ENCODE measurements at regions not wholly inside any gene's neighbourhood (a gene's known extent, or its start where the extent isn't known, plus 50 kb on each side); places are given as distances from the start of the nearest gene placed in this dataset.
"Not testable (repeated sequence)": the region's sequence is repeated elsewhere in the genome, so short reads cannot be mapped to it uniquely, and the experiment has no call there.

GRCh38 chr1:25171013-25171412 is 61.3 kb downstream of the SYF2 start:
- not testable (repeated sequence) for H3K9ac ChIP-seq (ENCODE audit: low read length); H3K79me2 ChIP-seq (ENCODE audit: low read length); H3K36me3 ChIP-seq (replicated peaks; ENCODE audit: insufficient read depth, low read length); H4K20me1 ChIP-seq (ENCODE audit: insufficient read depth, low read length); H2AFZ ChIP-seq (ENCODE audit: low read length); H3K27me3 ChIP-seq (replicated peaks; ENCODE audit: insufficient read depth, low read length); H3F3A ChIP-seq (ENCODE audit: insufficient read depth, low read length); H3K27ac ChIP-seq (ENCODE audit: low read length); H3K9me2 ChIP-seq (replicated peaks; ENCODE audit: insufficient read depth, low read length); DNase-seq; H3K4me1 ChIP-seq (ENCODE audit: low read length); H3K9me3 ChIP-seq (replicated peaks; ENCODE audit: insufficient read depth, low read length); H3K4me2 ChIP-seq (ENCODE audit: low read depth, low read length); H3K4me3 ChIP-seq (ENCODE audit: low read length)

- no peak overlapping the region for H3K27ac ChIP-seq (ENCODE audit: low read length)
- no peaks in the 10 kb centered on the region for H3K4me1 ChIP-seq (ENCODE audit: low read length)
- H4K20me1 ChIP-seq (ENCODE audit: insufficient read depth, low read length): no peaks in the 10 kb centered on the region
- H3K36me3 ChIP-seq (replicated peaks; ENCODE audit: insufficient read depth, low read length): no peaks in the 10 kb centered on the region
- no peaks in the 10 kb centered on the region for H3K27me3 ChIP-seq (replicated peaks; ENCODE audit: insufficient read depth, low read length)
- TF ChIP-seq CTCF (IDR thresholded peaks at IDR 0.05; ENCODE audit: low read length): no peak
- TF ChIP-seq EZH2 (optimal IDR thresholded peaks at IDR 0.05; ENCODE audit: low read depth, low read length): no peak
- no peak for TF ChIP-seq EZH2phosphoT487 (IDR thresholded peaks at IDR 0.05; ENCODE audit: low read length)
- no peak overlapping the region for H2AFZ ChIP-seq (ENCODE audit: low read length)
- no peaks in the 10 kb centered on the region for H3K9me2 ChIP-seq (replicated peaks; ENCODE audit: insufficient read depth, low read length)
- DNase-seq: no peak
- no peaks in the 10 kb centered on the region for H3K9me3 ChIP-seq (replicated peaks; ENCODE audit: insufficient read depth, low read length)
- no peak overlapping the region for H3K9ac ChIP-seq (ENCODE audit: low read length)
- H3F3A ChIP-seq (ENCODE audit: insufficient read depth, low read length): no peaks in the 10 kb centered on the region
- H3K4me3 ChIP-seq (ENCODE audit: low read length): no peak overlapping the region
- H3K79me2 ChIP-seq (ENCODE audit: low read length): no peaks in the 10 kb centered on the region
- no peak overlapping the region for H3K4me2 ChIP-seq (ENCODE audit: low read depth, low read length)
Measured at GRCh38 chr1:25170439-25170838, 61.9 kb downstream of the SYF2 start.

- Histone ChIP-seq H4K20me1 (ENCODE audit: insufficient read depth, low read length) (no peaks in the 10 kb centered on the region), H3K27ac (ENCODE audit: low read length) (no peak overlapping the region), H3K4me1 (ENCODE audit: low read length) (no peaks in the 10 kb centered on the region), H3F3A (ENCODE audit: insufficient read depth, low read length) (no peaks in the 10 kb centered on the region), H3K36me3 (replicated peaks; ENCODE audit: insufficient read depth, low read length) (no peaks in the 10 kb centered on the region), H3K9me2 (replicated peaks; ENCODE audit: insufficient read depth, low read length) (no peaks in the 10 kb centered on the region), H3K27me3 (replicated peaks; ENCODE audit: insufficient read depth, low read length) (no peaks in the 10 kb centered on the region), H3K4me2 (ENCODE audit: low read depth, low read length) (no peak overlapping the region), H3K4me3 (ENCODE audit: low read length) (no peak overlapping the region), H3K9me3 (replicated peaks; ENCODE audit: insufficient read depth, low read length) (no peaks in the 10 kb centered on the region), H3K9ac (ENCODE audit: low read length) (no peak overlapping the region), H2AFZ (ENCODE audit: low read length) (no peak overlapping the region), H3K79me2 (ENCODE audit: low read length) (no peaks in the 10 kb centered on the region)
- DNase-seq: no peak
- no peak for TF ChIP-seq EZH2 (optimal IDR thresholded peaks at IDR 0.05; ENCODE audit: low read depth, low read length)
- no peak for TF ChIP-seq EZH2phosphoT487 (IDR thresholded peaks at IDR 0.05; ENCODE audit: low read length)
- no peak for TF ChIP-seq CTCF (IDR thresholded peaks at IDR 0.05; ENCODE audit: low read length)
Measured at GRCh38 chr1:25169610-25170009, 62.7 kb downstream of the SYF2 start.

- DNase-seq: no peak
- Histone ChIP-seq H3K27me3 (replicated peaks; ENCODE audit: insufficient read depth, low read length) (no peaks in the 10 kb centered on the region), H3K79me2 (ENCODE audit: low read length) (no peaks in the 10 kb centered on the region), H3K27ac (ENCODE audit: low read length) (no peak overlapping the region), H3K4me1 (ENCODE audit: low read length) (no peaks in the 10 kb centered on the region), H3K4me3 (ENCODE audit: low read length) (no peak overlapping the region), H3F3A (ENCODE audit: insufficient read depth, low read length) (no peaks in the 10 kb centered on the region), H4K20me1 (ENCODE audit: insufficient read depth, low read length) (no peaks in the 10 kb centered on the region), H2AFZ (ENCODE audit: low read length) (no peak overlapping the region), H3K9me3 (replicated peaks; ENCODE audit: insufficient read depth, low read length) (no peaks in the 10 kb centered on the region), H3K4me2 (ENCODE audit: low read depth, low read length) (no peak overlapping the region), H3K9ac (ENCODE audit: low read length) (no peak overlapping the region), H3K36me3 (replicated peaks; ENCODE audit: insufficient read depth, low read length) (no peaks in the 10 kb centered on the region), H3K9me2 (replicated peaks; ENCODE audit: insufficient read depth, low read length) (no peaks in the 10 kb centered on the region)
- no peak for TF ChIP-seq EZH2phosphoT487 (IDR thresholded peaks at IDR 0.05; ENCODE audit: low read length)
- no peak for TF ChIP-seq CTCF (IDR thresholded peaks at IDR 0.05; ENCODE audit: low read length)
- no peak for TF ChIP-seq EZH2 (optimal IDR thresholded peaks at IDR 0.05; ENCODE audit: low read depth, low read length)
Measured at GRCh38 chr1:25169168-25169567, 63.1 kb downstream of the SYF2 start.

Data from MM.1S (cell line).